Renal cortical epithelial cell (primary cell): ENCODE measurements at regions not wholly inside any gene's neighbourhood (a gene's known extent, or its start where the extent isn't known, plus 50 kb on each side); places are given as distances from the start of the nearest gene placed in this dataset.
"Not testable (repeated sequence)": the region's sequence is repeated elsewhere in the genome, so short reads cannot be mapped to it uniquely, and the experiment has no call there.

Experiments
- DNase-seq: peaks from one replicate; pipeline ENCODE4 v3.0.0-alpha.2; 2011; ENCODE audit warnings: low read depth

GRCh38 chr5:106443746-106444145 is 1227.0 kb downstream of the EFNA5 start:
- DNase-seq, result no peak

GRCh38 chr5:106435185-106435584 is 1235.6 kb downstream of the EFNA5 start:
- DNase-seq, result no peak

GRCh38 chr5:106430733-106431132 is 1240.0 kb downstream of the EFNA5 start:
- DNase-seq, result not testable (repeated sequence)

GRCh38 chr5:106423109-106423897 is 1247.4 kb downstream of the EFNA5 start:
- DNase-seq, result no peak

DNA sequence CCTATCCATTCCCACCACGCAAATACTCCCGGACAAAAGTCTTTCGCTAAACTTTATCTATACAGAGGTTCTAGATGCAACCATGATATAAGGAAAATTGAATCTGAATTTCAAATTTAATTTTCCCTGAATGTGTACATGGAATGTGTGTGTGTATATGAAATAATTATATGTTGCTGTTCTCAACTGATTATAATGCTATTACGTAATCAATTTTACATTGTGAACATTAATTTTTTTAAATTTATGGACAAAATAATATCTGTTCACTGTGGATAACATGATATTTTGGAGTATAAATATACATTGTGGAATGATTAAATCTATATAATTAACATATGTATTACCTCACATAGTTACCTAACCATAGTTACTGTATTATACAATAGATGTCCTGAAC is 1250.6 kb downstream of the EFNA5 start:
- DNase-seq, result no peak

- DNase-seq, result no peak
Observed at GRCh38 chr5:106418196-106418595, 1252.5 kb downstream of the EFNA5 start.

DNA sequence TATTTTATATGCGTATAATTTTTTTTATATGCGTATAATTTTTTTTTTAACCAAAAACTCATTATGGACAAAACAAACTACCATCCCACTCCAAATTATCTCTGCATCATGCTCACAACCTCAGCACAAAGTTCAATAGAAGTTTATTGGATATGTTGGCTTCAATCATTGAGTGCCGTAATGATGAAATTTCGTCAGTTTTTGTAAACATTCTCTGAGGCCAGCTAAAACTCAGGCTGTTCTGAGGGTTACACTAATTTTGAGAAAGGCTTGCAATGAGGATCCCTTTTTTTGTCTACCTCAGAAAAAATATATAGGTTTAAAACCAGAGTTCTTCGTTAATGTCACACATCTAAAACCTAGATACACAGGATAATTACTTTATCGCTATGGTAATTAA is 1253.2 kb downstream of the EFNA5 start:
- no peak for DNase-seq

GRCh38 chr5:106417163-106417562 is 1253.6 kb downstream of the EFNA5 start:
- DNase-seq, result no peak

DNA sequence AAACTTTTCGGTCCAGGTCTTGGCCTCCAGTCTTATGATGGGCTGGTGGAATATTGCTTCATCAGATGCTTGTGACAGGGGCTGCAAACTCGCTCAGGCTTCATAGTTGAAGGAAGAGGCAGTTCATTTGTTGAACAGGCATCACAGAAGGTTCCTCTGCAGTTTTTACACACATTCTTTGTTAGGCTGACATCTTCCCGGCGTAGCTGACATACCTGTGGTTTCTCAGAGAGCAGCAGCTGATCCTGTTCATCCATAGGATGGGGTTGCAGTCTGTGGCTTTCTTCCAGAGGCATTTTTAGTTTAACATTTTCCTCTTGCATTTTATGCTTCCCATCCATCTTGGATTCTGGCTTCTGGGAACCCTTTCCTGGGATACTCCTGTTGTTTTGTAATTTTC is 1255.2 kb downstream of the EFNA5 start:
- DNase-seq, result peak; percentile 23

DNA sequence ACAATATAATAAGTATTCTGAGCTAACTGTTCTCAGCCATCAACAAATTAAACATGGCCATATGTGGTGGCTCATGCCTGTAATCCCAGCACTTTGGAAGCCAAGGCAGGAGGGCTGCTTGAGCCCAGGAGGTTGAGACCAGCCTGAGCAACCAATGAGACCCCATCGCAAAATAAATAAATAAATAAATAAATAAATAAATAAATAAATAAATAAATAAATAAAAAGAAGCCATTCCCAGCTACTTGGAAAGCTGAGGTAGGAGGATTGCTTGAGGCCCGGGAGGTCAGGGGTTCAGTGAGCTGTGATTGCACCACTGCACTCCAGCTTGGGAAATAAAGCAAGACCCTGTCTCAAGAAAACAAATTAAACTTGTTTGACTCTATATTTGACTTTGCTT is 1256.4 kb downstream of the EFNA5 start:
- DNase-seq, result no peak

DNA sequence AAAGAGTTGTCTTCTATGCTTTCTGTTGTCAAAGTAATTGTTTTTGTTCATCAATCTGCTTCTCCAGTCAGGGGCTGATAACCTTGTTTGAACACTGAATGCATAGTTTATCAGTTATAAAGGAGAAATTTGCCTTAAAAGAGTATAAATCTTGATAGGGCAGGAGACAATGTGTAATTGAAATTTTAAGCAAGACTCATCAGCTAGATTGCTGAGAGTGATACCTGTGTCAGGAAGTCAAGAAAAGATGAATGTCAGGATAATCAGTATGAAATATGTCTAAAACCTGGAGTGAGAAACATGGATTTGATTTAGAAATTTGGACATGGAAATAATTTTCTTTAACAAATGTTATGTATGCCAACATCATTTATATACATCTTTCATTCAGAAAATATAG is 1258.1 kb downstream of the EFNA5 start:
- DNase-seq, result no peak

DNA sequence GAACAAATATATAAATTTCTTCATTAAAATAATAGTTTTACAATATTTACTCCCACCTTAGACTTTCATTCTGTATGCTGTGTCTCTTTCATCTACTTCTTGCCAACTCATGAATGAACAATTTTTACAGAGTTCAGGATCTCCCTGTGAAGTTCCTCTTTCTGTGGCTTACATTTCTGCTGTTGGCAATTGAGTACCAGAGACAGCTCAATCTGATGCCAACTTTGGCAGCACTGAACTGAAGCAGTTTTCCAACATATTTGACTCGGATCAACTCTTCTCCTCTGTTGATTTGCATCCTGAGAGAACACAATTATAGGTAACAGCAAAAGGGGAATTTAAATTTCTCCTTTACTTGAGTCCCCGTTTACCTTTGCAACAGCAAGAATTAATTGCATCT is 1262.2 kb downstream of the EFNA5 start:
- DNase-seq, result peak; percentile 9

- peak; percentile 28 for DNase-seq
Observed at GRCh38 chr5:106408141-106408540, 1262.6 kb downstream of the EFNA5 start.

DNA sequence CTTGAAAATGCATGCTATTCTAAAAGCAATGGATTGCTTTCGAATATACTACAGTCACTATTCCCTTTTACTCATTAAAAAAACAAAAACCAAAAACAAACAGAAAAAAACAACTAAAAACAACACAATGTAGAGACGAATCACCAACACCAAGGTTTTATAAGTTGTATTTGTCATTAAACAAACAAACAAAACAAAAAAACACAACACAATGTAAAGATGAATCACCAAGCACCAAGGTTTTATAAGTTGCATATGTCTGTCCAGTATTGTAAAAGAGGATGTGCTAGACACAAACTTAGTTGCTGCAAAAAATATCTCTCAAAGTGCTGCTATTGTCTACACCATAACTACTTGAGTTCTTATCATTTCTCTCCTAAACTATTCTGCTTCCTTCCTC is 1269.2 kb downstream of the EFNA5 start:
- DNase-seq, result no peak

GRCh38 chr5:106399391-106399790 is 1271.3 kb downstream of the EFNA5 start:
- peak; percentile 72 for DNase-seq

DNA sequence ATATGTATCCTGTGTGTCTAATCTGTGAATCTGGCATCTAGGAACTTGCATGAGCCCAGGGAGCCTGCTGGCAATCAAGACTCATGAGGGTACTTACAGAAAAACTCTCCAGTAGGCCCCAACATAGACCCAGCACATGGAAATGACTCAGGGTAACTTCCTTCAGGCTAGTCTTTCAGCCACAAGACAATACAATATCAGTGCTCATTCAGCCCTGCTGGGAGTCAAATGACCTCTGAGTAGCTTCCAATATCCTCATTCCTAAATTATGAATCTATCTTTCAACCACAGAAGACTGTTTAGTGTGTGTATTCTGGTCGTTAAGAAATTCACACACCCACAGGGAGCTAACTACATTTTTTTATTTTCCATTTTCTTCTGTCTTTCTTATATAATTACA is 1273.0 kb downstream of the EFNA5 start:
- DNase-seq, result peak; percentile 86

- DNase-seq, result no peak
Observed at GRCh38 chr5:106393276-106393675, 1277.5 kb downstream of the EFNA5 start.

GRCh38 chr5:106392766-106393165 is 1278.0 kb downstream of the EFNA5 start:
- DNase-seq, result no peak

- not testable (repeated sequence) for DNase-seq
Observed at GRCh38 chr5:106387767-106388166, 1283.0 kb downstream of the EFNA5 start.

DNA sequence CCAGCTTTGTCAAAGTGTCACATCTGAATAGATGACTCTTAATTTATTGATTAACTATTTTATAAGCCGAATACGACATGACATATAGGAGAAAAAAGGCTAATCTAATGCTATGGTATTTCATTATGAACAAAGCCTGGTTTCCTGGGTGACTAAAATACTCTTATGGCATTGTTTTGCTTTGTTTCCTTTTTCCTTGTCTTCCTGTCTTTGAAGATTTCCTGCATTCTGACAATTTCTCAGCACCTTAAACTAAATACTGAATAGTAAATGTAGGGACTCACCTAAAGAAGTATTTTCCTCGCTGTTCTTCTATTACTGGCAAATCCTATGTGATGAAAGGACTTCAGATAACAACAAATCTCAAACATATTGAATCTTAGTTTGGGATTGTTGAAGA is 1284.5 kb downstream of the EFNA5 start:
- DNase-seq, result no peak

- peak; percentile 23 for DNase-seq
Observed at GRCh38 chr5:106380736-106381135, 1290.0 kb downstream of the EFNA5 start.

DNA sequence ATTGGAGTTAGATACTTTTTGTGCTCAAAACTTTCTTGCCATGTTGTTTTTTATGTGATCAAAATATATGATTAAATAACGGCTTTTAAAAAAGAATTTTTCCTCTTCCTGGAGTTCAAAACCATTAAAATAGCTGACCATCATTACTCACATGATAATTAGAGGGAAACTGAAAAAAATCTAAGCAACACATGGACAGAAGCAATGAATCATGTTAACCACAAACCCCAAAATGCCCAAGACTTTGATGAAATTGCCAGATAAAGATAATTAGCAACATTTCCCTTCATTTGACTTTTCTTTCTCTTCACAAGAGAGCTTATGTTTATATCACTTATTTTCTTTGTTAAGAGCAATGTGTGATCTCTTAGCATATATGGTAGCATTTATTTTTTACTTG is 1294.2 kb downstream of the EFNA5 start:
- DNase-seq, result peak; percentile 85

- DNase-seq, result no peak
Observed at GRCh38 chr5:106374956-106375355, 1295.8 kb downstream of the EFNA5 start.

DNA sequence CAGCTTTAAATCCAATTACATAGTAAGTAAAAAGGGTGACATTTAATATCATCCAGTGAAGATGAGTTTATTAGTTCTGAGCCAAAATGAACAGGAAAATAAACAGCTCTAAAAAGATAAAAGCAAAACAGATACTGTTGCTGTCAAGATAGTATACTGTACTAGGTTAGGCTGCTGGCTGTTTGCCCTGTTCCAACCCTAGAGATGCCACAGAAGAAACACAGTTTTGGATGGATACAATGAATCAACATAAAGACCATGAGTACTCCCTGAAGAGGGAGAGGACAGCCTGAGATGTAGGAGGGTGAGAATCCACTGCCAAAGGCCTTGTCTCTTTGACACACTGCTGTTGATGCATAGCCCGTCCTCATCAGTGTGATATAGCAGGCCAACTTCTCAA is 1302.7 kb downstream of the EFNA5 start:
- DNase-seq, result no peak
